ENCODE measurements at regions not wholly inside any gene's neighbourhood (a gene's known extent, or its start where the extent isn't known, plus 50 kb on each side); places are given as distances from the start of the nearest gene placed in this dataset.

DNA sequence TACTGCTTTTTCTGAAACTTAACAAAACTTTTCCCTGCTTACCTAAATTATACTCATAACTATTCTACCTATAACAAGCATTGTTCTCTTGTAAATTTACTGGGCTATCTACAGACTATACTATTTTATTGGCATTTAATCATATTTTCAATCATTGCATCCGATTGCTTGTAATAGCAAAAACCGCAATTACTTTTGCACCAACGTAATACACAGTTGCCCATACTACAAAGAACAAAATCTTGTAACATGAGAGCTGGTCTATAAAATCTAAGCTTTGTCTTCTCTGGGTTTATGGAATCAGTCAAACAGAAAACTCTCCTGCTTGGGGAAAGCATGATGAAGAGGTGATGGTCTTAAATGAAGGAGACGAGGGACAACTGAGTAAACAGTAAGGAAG, 463.4 kb upstream of the ST6GAL2 start:
- TF ChIP-seq, protein P1, sequence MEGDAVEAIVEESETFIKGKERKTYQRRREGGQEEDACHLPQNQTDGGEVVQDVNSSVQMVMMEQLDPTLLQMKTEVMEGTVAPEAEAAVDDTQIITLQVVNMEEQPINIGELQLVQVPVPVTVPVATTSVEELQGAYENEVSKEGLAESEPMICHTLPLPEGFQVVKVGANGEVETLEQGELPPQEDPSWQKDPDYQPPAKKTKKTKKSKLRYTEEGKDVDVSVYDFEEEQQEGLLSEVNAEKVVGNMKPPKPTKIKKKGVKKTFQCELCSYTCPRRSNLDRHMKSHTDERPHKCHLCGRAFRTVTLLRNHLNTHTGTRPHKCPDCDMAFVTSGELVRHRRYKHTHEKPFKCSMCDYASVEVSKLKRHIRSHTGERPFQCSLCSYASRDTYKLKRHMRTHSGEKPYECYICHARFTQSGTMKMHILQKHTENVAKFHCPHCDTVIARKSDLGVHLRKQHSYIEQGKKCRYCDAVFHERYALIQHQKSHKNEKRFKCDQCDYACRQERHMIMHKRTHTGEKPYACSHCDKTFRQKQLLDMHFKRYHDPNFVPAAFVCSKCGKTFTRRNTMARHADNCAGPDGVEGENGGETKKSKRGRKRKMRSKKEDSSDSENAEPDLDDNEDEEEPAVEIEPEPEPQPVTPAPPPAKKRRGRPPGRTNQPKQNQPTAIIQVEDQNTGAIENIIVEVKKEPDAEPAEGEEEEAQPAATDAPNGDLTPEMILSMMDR (IDR thresholded peaks at IDR 0.05) = no peak
- TF ChIP-seq POLR2A (IDR thresholded peaks at IDR 0.05) (no peak), POLR2AphosphoS5 (IDR thresholded peaks at IDR 0.05) (no peak), EP300 (IDR thresholded peaks at IDR 0.05) (no peak)

Measured in upper lobe of left lung (tissue), 4 donors.